ENCODE measurements at regions not wholly inside any gene's neighbourhood (a gene's known extent, or its start where the extent isn't known, plus 50 kb on each side); places are given as distances from the start of the nearest gene placed in this dataset.

DNA sequence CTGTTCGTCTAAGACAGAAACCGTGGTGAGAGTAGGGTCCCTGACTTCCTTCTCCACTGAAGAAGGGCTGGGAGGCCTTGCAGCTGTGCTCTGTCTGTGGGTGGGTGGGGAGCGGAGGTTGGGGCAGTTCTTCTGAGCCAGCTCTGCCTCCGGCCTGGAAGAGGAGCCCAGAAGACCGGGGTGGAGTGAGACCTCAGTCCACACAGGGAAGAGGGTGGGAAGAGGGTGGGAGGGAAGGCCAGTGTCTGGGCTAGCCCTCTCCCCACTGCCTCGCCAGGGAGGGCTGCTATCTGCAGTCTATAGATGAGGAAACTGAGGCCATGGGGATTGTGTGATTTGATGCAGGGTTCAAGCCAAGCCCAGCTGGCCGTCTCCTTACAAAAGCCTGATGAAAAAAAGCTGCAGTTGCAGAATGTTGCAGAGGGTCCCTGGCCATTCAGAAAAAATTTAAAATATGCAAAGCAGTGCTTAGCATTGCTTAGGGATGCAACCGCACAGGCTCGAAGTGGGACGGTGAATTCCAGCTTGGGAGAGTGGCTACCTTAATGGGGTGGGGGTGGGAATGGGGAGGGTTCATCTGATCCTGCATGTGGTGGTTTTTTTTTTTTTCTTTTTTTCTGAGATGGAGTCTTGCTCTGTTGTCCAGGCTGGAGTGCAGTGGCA is 181.6 kb upstream of the HS6ST1 start:
- no peak for TF ChIP-seq CTCF (IDR thresholded peaks at IDR 0.05; ENCODE audit: low read depth, low read length)

GRCh38 chr2:128501006-128501690 is 182.5 kb upstream of the HS6ST1 start:
- no peak for DNase-seq (ENCODE audit: low read depth in 2 of 2)
- no peak overlapping the region for H3K4me3 ChIP-seq (replicated peaks in 1 of 2; ENCODE audit: low read depth in 2 of 2, low read length in 2 of 2)
- no peak for TF ChIP-seq CTCF (IDR thresholded peaks at IDR 0.05; ENCODE audit: low read depth, low read length)

More for the DNA sequence above, 181.6 kb upstream of the HS6ST1 start:
- no peak overlapping the region for H3K4me3 ChIP-seq (replicated peaks in 1 of 2; ENCODE audit: low read depth in 2 of 2, low read length in 2 of 2)
- no peak for DNase-seq (ENCODE audit: low read depth in 2 of 2)

GRCh38 chr2:128501700-128502099 is 183.0 kb upstream of the HS6ST1 start:
- no peak for TF ChIP-seq CTCF (IDR thresholded peaks at IDR 0.05; ENCODE audit: low read depth, low read length)
- H3K4me3 ChIP-seq (replicated peaks in 1 of 2; ENCODE audit: low read depth in 2 of 2, low read length in 2 of 2): no peak overlapping the region
- DNase-seq (ENCODE audit: low read depth in 2 of 2): no peak

GRCh38 chr2:128502200-128502599 is 183.5 kb upstream of the HS6ST1 start:
- DNase-seq (ENCODE audit: low read depth in 2 of 2): no peak
- no peak for TF ChIP-seq CTCF (IDR thresholded peaks at IDR 0.05; ENCODE audit: low read depth, low read length)
- no peak overlapping the region for H3K4me3 ChIP-seq (replicated peaks in 1 of 2; ENCODE audit: low read depth in 2 of 2, low read length in 2 of 2)

GRCh38 chr2:128502638-128503246 is 184.1 kb upstream of the HS6ST1 start:
- no peak overlapping the region for H3K4me3 ChIP-seq (replicated peaks in 1 of 2; ENCODE audit: low read depth in 2 of 2, low read length in 2 of 2)
- DNase-seq (ENCODE audit: low read depth in 2 of 2): no peak
- TF ChIP-seq CTCF (IDR thresholded peaks at IDR 0.05; ENCODE audit: low read depth, low read length): no peak

DNA sequence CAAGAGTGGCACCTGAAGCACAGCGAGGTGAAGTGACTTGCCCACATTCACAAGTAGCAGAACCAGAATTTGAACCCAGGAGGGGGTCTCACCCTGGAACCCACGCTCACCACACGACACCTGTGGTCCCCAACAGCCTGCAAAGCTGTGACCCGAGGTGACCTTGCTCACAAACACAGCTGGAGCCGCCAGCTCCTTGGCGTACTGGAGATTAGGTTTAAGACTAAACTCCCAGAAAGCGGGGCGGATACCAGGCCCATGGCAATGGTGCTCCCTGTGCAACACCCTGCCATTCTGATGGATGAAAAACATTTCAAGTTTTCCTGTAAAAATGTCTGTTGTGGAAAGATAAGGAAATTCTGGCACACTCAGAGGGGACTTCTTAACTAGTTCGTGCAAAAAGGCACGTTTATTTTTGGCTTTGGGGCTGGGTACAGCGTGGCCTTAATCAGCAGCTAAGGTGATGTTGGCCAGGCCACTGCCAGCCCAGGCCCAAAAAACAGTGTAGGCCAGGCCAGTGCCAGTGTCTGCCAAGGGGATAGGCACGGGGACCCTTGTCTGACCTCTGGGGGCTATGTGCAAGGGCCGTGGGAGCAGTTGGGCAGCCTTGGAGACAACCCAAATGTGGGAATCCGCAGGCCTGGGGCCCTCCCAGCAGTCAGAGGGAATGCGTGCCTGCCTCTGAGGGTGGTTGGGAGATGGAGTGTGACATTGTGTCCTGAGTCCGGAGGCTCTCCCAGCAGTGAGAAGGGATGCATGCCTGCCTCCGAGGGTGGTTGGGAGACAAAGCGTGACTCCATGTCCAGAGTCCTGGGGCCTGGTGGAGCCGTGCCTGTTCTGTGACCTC is 185.0 kb upstream of the HS6ST1 start:
- DNase-seq (ENCODE audit: low read depth in 2 of 2): no peak
- H3K4me3 ChIP-seq (replicated peaks in 1 of 2; ENCODE audit: low read depth in 2 of 2, low read length in 2 of 2): no peak overlapping the region
- no peak for TF ChIP-seq CTCF (IDR thresholded peaks at IDR 0.05; ENCODE audit: low read depth, low read length)
